Stimulated activated naive CD8-positive, alpha-beta T cell treated with anti-CD3 and anti-CD28 coated beads, Interleukin-15, Interleukin-2, amounts not matched to agents 100 U/mL and 50 U/mL, for 24 hours (primary cell): ENCODE measurements at regions not wholly inside any gene's neighbourhood (a gene's known extent, or its start where the extent isn't known, plus 50 kb on each side); places are given as distances from the start of the nearest gene placed in this dataset.

Experiments
- ATAC-seq: fragments of 150-1000 bp; cut with Tn5 transposase; one replicate; pipeline ENCODE4 v1.10.0; 2021
- DNase-seq: peaks from one replicate; pipeline ENCODE4 v3.0.0; 2021

GRCh38 chr4:20451986-20452385 lies 200.3 kb downstream of the SLIT2 start:
- DNase-seq (no peak), ATAC-seq (no peak)

- ATAC-seq (no peak), DNase-seq (no peak)
Measured at GRCh38 chr4:20454515-20454914, 202.8 kb downstream of the SLIT2 start.

- DNase-seq (no peak), ATAC-seq (no peak)
Measured at GRCh38 chr4:20456407-20456806, 204.7 kb downstream of the SLIT2 start.

- DNase-seq, result no peak
- no peak for ATAC-seq
Measured at GRCh38 chr4:20462426-20463175, 210.9 kb downstream of the SLIT2 start.

- DNase-seq (no peak), ATAC-seq (no peak)
Measured at GRCh38 chr4:20463176-20463430, 211.4 kb downstream of the SLIT2 start.

- DNase-seq, result no peak
- peak; percentile 49 for ATAC-seq
Measured at GRCh38 chr4:20464381-20464780, 212.7 kb downstream of the SLIT2 start.

GRCh38 chr4:20474119-20474518 lies 222.4 kb downstream of the SLIT2 start:
- DNase-seq (no peak), ATAC-seq (no peak)

- DNase-seq, result no peak
- ATAC-seq, result no peak
Measured at GRCh38 chr4:20478412-20478811, 221.8 kb upstream of the PACRGL start.

GRCh38 chr4:20480165-20480947 lies 219.9 kb upstream of the PACRGL start:
- DNase-seq (no peak), ATAC-seq (no peak)

- DNase-seq (no peak), ATAC-seq (no peak)
Measured at GRCh38 chr4:20483416-20483815, 216.8 kb upstream of the PACRGL start.

- ATAC-seq (no peak), DNase-seq (no peak)
Measured at GRCh38 chr4:20486433-20486832, 213.8 kb upstream of the PACRGL start.

- DNase-seq (no peak), ATAC-seq (no peak)
Measured at GRCh38 chr4:20487446-20487845, 212.8 kb upstream of the PACRGL start.

GRCh38 chr4:20487852-20488251 lies 212.4 kb upstream of the PACRGL start:
- ATAC-seq, result no peak
- DNase-seq, result no peak

GRCh38 chr4:20490734-20491133 lies 209.5 kb upstream of the PACRGL start:
- ATAC-seq, result no peak
- no peak for DNase-seq

- ATAC-seq (no peak), DNase-seq (no peak)
Measured at GRCh38 chr4:20493761-20494353, 206.4 kb upstream of the PACRGL start.

- no peak for DNase-seq
- no peak for ATAC-seq
Measured at GRCh38 chr4:20496068-20496467, 204.2 kb upstream of the PACRGL start.

GRCh38 chr4:20504146-20504545 lies 196.1 kb upstream of the PACRGL start:
- no peak for DNase-seq
- ATAC-seq, result no peak

- DNase-seq (no peak), ATAC-seq (no peak)
Measured at GRCh38 chr4:20505927-20506326, 194.3 kb upstream of the PACRGL start.

GRCh38 chr4:20506827-20507226 lies 193.4 kb upstream of the PACRGL start:
- DNase-seq, result no peak
- ATAC-seq, result no peak

GRCh38 chr4:20509315-20509714 lies 190.9 kb upstream of the PACRGL start:
- DNase-seq (no peak), ATAC-seq (no peak)

- ATAC-seq (no peak), DNase-seq (no peak)
Measured at GRCh38 chr4:20512033-20512792, 188.0 kb upstream of the PACRGL start.

- no peak for ATAC-seq
- no peak for DNase-seq
Measured at GRCh38 chr4:20512985-20513384, 187.3 kb upstream of the PACRGL start.

GRCh38 chr4:20520901-20521300 lies 179.4 kb upstream of the PACRGL start:
- DNase-seq (no peak), ATAC-seq (no peak)
